Mucosa of rectum (tissue), 2 donors: ENCODE measurements at regions not wholly inside any gene's neighbourhood (a gene's known extent, or its start where the extent isn't known, plus 50 kb on each side); places are given as distances from the start of the nearest gene placed in this dataset.
"Not testable (repeated sequence)": the region's sequence is repeated elsewhere in the genome, so short reads cannot be mapped to it uniquely, and the experiment has no call there.

Experiments used
- H3K27ac ChIP-seq, 2 donors: one replicate each; pipeline ENCODE4 v1.7.0; 2013; ENCODE audit warnings: inconsistent platforms in 2 of 2, low read depth in 2 of 2, low read length in 2 of 2
- H3K27me3 ChIP-seq, 2 donors: one replicate each; pipeline ENCODE4 v1.7.0; 2013; ENCODE audit warnings: low read length in 2 of 2; ENCODE audit not compliant: control insufficient read depth in 2 of 2, insufficient read depth in 2 of 2
- H3K36me3 ChIP-seq, 2 donors: one replicate each; pipeline ENCODE4 v1.7.0; 2013; ENCODE audit warnings: low read length in 2 of 2; ENCODE audit not compliant: control insufficient read depth in 2 of 2, insufficient read depth in 2 of 2
- H3K4me1 ChIP-seq, 2 donors: one replicate each; pipeline ENCODE4 v1.7.0; 2013; ENCODE audit warnings: low read length in 2 of 2, mild to moderate bottlenecking in 1 of 2; ENCODE audit not compliant: control insufficient read depth in 2 of 2, insufficient read depth in 2 of 2
- H3K4me3 ChIP-seq, 2 donors: one replicate each; pipeline ENCODE4 v1.7.0; 2013; ENCODE audit warnings: low read length in 2 of 2
- H3K9ac ChIP-seq, 2 donors: one replicate each; pipeline ENCODE4 v1.7.0; 2013; ENCODE audit warnings: low read length in 2 of 2, low read depth in 1 of 2, mild to moderate bottlenecking in 1 of 2
- H3K9me3 ChIP-seq, 2 donors: one replicate each; pipeline ENCODE4 v1.7.0; 2013; ENCODE audit warnings: low read length in 2 of 2; ENCODE audit not compliant: control insufficient read depth in 2 of 2
- donor health status: healthy.
- donor health status: Normal muscosa, but diverticular disease.

GRCh38 chr1:185433667-185434066 is 116.6 kb upstream of the IVNS1ABP start:
- no peak overlapping the region for H3K9ac ChIP-seq
- no peaks in the 10 kb centered on the region for H3K4me1 ChIP-seq
- H3K27ac ChIP-seq: no peak overlapping the region
- H3K9me3 ChIP-seq: no peaks in the 10 kb centered on the region
- H3K4me3 ChIP-seq: no peak overlapping the region
- no peaks in the 10 kb centered on the region for H3K27me3 ChIP-seq
- H3K36me3 ChIP-seq: no peaks in the 10 kb centered on the region

- Histone ChIP-seq H3K27ac (no peak overlapping the region), H3K9ac (no peak overlapping the region), H3K4me3 (no peak overlapping the region), H3K9me3 (no peaks in the 10 kb centered on the region), H3K4me1 (no peaks in the 10 kb centered on the region), H3K27me3 (no peaks in the 10 kb centered on the region), H3K36me3 (no peaks in the 10 kb centered on the region)
Measured at GRCh38 chr1:185432948-185433347, 115.9 kb upstream of the IVNS1ABP start.

GRCh38 chr1:185431612-185432011 is 114.6 kb upstream of the IVNS1ABP start:
- Histone ChIP-seq H3K9me3 (no peaks in the 10 kb centered on the region), H3K36me3 (no peaks in the 10 kb centered on the region), H3K27ac (no peak overlapping the region), H3K4me1 (peaks cover 0 to 5% of the 10 kb centered on the region in 2 donors), H3K9ac (no peak overlapping the region), H3K27me3 (no peaks in the 10 kb centered on the region), H3K4me3 (no peak overlapping the region)

GRCh38 chr1:185429668-185430067 is 112.6 kb upstream of the IVNS1ABP start:
- not testable (repeated sequence) for H3K9ac ChIP-seq, H3K27ac ChIP-seq, H3K9me3 ChIP-seq, H3K4me1 ChIP-seq, H3K36me3 ChIP-seq, H3K4me3 ChIP-seq, H3K27me3 ChIP-seq

GRCh38 chr1:185427776-185428175 is 110.7 kb upstream of the IVNS1ABP start:
- Histone ChIP-seq H3K4me1 (peaks cover 0 to 5% of the 10 kb centered on the region in 2 donors), H3K9ac (no peak overlapping the region), H3K4me3 (no peak overlapping the region), H3K9me3 (no peaks in the 10 kb centered on the region), H3K27ac (no peak overlapping the region), H3K27me3 (no peaks in the 10 kb centered on the region), H3K36me3 (no peaks in the 10 kb centered on the region)

- H3K27ac ChIP-seq: no peak overlapping the region
- H3K4me1 ChIP-seq: peaks cover 0 to 5% of the 10 kb centered on the region in 2 donors
- H3K27me3 ChIP-seq: no peaks in the 10 kb centered on the region
- H3K9me3 ChIP-seq: no peaks in the 10 kb centered on the region
- no peak overlapping the region for H3K4me3 ChIP-seq
- no peaks in the 10 kb centered on the region for H3K36me3 ChIP-seq
- no peak overlapping the region for H3K9ac ChIP-seq
Measured at GRCh38 chr1:185427264-185427663, 110.2 kb upstream of the IVNS1ABP start.

GRCh38 chr1:185426848-185427247 is 109.8 kb upstream of the IVNS1ABP start:
- H3K27me3 ChIP-seq: no peaks in the 10 kb centered on the region
- no peaks in the 10 kb centered on the region for H3K36me3 ChIP-seq
- peaks cover 0 to 5% of the 10 kb centered on the region in 2 donors for H3K4me1 ChIP-seq
- H3K9me3 ChIP-seq: no peaks in the 10 kb centered on the region
- no peak overlapping the region for H3K4me3 ChIP-seq
- no peak overlapping the region for H3K27ac ChIP-seq
- H3K9ac ChIP-seq: no peak overlapping the region

GRCh38 chr1:185425163-185425562 is 108.1 kb upstream of the IVNS1ABP start:
- Histone ChIP-seq H3K36me3 (no peaks in the 10 kb centered on the region), H3K27ac (no peak overlapping the region), H3K27me3 (no peaks in the 10 kb centered on the region), H3K9ac (no peak overlapping the region), H3K4me3 (no peak overlapping the region), H3K4me1 (peaks cover 0 to 5% of the 10 kb centered on the region in 2 donors), H3K9me3 (no peaks in the 10 kb centered on the region)

GRCh38 chr1:185421485-185422107 is 104.6 kb upstream of the IVNS1ABP start:
- Histone ChIP-seq H3K27ac (no peak overlapping the region), H3K9me3 (no peaks in the 10 kb centered on the region), H3K9ac (no peak overlapping the region), H3K4me3 (no peak overlapping the region), H3K4me1 (no peaks in the 10 kb centered on the region), H3K36me3 (no peaks in the 10 kb centered on the region), H3K27me3 (no peaks in the 10 kb centered on the region)

- no peak overlapping the region for H3K4me3 ChIP-seq
- no peaks in the 10 kb centered on the region for H3K27me3 ChIP-seq
- no peak overlapping the region for H3K9ac ChIP-seq
- H3K4me1 ChIP-seq: no peaks in the 10 kb centered on the region
- H3K27ac ChIP-seq: no peak overlapping the region
- H3K9me3 ChIP-seq: no peaks in the 10 kb centered on the region
- H3K36me3 ChIP-seq: no peaks in the 10 kb centered on the region
Measured at GRCh38 chr1:185420588-185421081, 103.6 kb upstream of the IVNS1ABP start.
